CD4-positive, alpha-beta T cell (primary cell): ENCODE measurements at regions not wholly inside any gene's neighbourhood (a gene's known extent, or its start where the extent isn't known, plus 50 kb on each side); places are given as distances from the start of the nearest gene placed in this dataset.

Source experiments
- ATAC-seq: fragments of 200-7000 bp; cut with Tn5 transposase; one replicate; pipeline ENCODE4 v1.10.0; 2022; ENCODE audit warnings: mild to moderate bottlenecking; ENCODE audit not compliant: poor library complexity
- CTCF ChIA-PET: fragments of 350-600 bp; sonication (Branson Sonifier 250); formaldehyde crosslinking; loops from one replicate; lab custom pipeline; 2021; ENCODE audit warnings: antibody characterized with exemption, inconsistent platforms; lab: Charles Lee
- POLR2A ChIA-PET: fragments of 350-600 bp; sonication (Branson Sonifier 250); formaldehyde crosslinking; loops from one replicate; lab custom pipeline; 2021; ENCODE audit warnings: antibody characterized with exemption, inconsistent platforms; lab: Charles Lee
- DNase-seq, 14 experiments: peaks; one replicate each; pipeline ENCODE4 v3.0.0-alpha.2; 2013 to 2020; ENCODE audit warnings: mixed read lengths in 2 of 14
- H3K27ac ChIP-seq, 2 donors: one replicate each; pipeline versions ENCODE4 v1.5.1 to v1.7.0; 2013; ENCODE audit warnings: low read length in 2 of 2, low read depth in 1 of 2, mild to moderate bottlenecking in 1 of 2
- H3K27me3 ChIP-seq, 2 experiments: 1 replicate in 1 of 2; 2 replicates in 1 of 2; pipeline versions ENCODE4 v1.6.1 to v1.7.0; 2013; ENCODE audit warnings: low read length in 2 of 2, control low read depth in 1 of 2, mild to moderate bottlenecking in 1 of 2, moderate library complexity in 1 of 2; ENCODE audit not compliant: insufficient read depth in 2 of 2, control insufficient read depth in 1 of 2
- H3K36me3 ChIP-seq: one replicate; pipeline ENCODE4 v1.6.1; 2013; ENCODE audit warnings: low read length, control low read depth; ENCODE audit not compliant: insufficient read depth
- H3K4me1 ChIP-seq: one replicate; pipeline ENCODE4 v1.6.1; 2013; ENCODE audit warnings: low read length, control low read depth; ENCODE audit not compliant: insufficient read depth
- H3K4me3 ChIP-seq: one replicate; pipeline ENCODE4 v1.5.1; 2013; ENCODE audit warnings: mild to moderate bottlenecking, low read length, moderate library complexity
- H3K9me3 ChIP-seq, 2 experiments: 1 replicate in 1 of 2; 2 replicates in 1 of 2; pipeline versions ENCODE4 v1.6.1 to v1.7.0; 2013; ENCODE audit warnings: low read length in 2 of 2, mild to moderate bottlenecking in 2 of 2, control low read depth in 1 of 2, moderate library complexity in 1 of 2; ENCODE audit not compliant: control insufficient read depth in 1 of 2, insufficient read depth in 1 of 2
- H3K27ac Mint-ChIP-seq: one replicate; pipeline ENCODE4 v1.8.0; 2020; ENCODE audit warnings: mixed read lengths
- H3K27me3 Mint-ChIP-seq: one replicate; pipeline ENCODE4 v1.8.0; 2021; ENCODE audit warnings: mixed read lengths
- H3K36me3 Mint-ChIP-seq: one replicate; pipeline ENCODE4 v1.8.0; 2021; ENCODE audit warnings: low read depth, mixed read lengths
- H3K4me1 Mint-ChIP-seq: one replicate; pipeline ENCODE4 v1.8.0; 2021; ENCODE audit warnings: low read depth, mixed read lengths
- H3K4me3 Mint-ChIP-seq: one replicate; pipeline ENCODE4 v1.8.0; 2020; ENCODE audit warnings: mild to moderate bottlenecking, mixed read lengths
- H3K9me3 Mint-ChIP-seq: one replicate; pipeline ENCODE4 v1.8.0; 2020; ENCODE audit warnings: mixed read lengths
- intact Hi-C, 2 experiments: fragments of 100-400 bp; cut with DNase I in 1 of 2; cut with micrococcal nuclease in 1 of 2; formaldehyde crosslinking; loops; one replicate each; pipeline versions ENCODE4 v1.15.1 to v1.9.0; 2023 to 2025; cut with DNase I, micrococcal nuclease
- TF ChIP-seq, protein P1 (sequence below): fragments of 200-600 bp; IDR thresholded peaks from one replicate; pipeline ENCODE4 v1.8.0; 2022; ENCODE audit warnings: antibody characterized with exemption, mild to moderate bottlenecking

DNA sequence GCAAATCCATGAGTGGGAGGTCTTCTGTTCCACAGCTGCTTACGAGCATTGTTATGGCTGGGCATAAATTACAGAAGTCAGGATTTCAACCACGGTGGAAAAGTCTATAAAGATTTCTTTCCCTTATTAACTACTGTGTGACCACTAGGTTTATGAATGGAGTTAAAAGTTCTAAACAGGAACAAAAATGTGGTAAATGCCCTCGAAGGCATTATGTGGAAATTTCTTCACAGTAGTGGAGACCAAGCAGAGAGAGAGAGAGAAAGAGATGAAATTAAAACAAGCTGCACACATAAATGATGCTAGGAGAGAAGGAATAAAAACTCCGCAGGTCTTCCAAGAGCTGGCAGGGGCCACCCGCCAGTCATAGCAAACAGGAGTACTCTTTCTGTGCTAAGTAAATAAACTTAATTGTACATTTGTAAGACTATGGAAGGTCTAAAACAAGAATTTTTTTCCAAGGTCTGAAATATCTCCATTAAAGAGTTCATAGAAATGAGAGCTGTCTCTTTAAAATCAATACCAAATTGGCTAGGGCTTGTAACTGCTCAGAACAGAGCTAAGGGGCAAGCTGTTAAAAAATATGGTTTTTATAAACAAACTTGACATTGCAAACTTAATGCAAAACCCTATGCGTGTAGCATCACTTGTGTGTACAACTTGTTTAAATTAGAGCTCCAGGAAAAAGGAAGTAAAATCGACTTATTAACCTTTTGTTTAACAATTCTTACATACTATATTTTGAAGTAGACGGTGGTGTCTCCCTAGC, 438.2 kb downstream of the MEIS1 start:
- Histone ChIP-seq H3K27me3 (no peaks in the 10 kb centered on the region), H3K36me3 (no peaks in the 10 kb centered on the region), H3K27ac (no peak overlapping the region), H3K9me3 (no peaks in the 10 kb centered on the region), H3K4me3 (no peak overlapping the region), H3K4me1 (no peaks in the 10 kb centered on the region)
- TF ChIP-seq, protein P1, sequence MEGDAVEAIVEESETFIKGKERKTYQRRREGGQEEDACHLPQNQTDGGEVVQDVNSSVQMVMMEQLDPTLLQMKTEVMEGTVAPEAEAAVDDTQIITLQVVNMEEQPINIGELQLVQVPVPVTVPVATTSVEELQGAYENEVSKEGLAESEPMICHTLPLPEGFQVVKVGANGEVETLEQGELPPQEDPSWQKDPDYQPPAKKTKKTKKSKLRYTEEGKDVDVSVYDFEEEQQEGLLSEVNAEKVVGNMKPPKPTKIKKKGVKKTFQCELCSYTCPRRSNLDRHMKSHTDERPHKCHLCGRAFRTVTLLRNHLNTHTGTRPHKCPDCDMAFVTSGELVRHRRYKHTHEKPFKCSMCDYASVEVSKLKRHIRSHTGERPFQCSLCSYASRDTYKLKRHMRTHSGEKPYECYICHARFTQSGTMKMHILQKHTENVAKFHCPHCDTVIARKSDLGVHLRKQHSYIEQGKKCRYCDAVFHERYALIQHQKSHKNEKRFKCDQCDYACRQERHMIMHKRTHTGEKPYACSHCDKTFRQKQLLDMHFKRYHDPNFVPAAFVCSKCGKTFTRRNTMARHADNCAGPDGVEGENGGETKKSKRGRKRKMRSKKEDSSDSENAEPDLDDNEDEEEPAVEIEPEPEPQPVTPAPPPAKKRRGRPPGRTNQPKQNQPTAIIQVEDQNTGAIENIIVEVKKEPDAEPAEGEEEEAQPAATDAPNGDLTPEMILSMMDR = no peak
- POLR2A ChIA-PET = no interaction called here
- H3K36me3 Mint-ChIP-seq = no peaks in the 10 kb centered on the region
- H3K27me3 Mint-ChIP-seq = no peaks in the 10 kb centered on the region
- no peak overlapping the region for H3K4me3 Mint-ChIP-seq
- CTCF ChIA-PET = no interaction called here
- ATAC-seq (no peak), DNase-seq (no peak)
- peaks cover 11% of the 10 kb centered on the region for H3K9me3 Mint-ChIP-seq
- H3K27ac Mint-ChIP-seq = no peak overlapping the region
- intact Hi-C loops = no loop called here
- H3K4me1 Mint-ChIP-seq = no peaks in the 10 kb centered on the region

DNA sequence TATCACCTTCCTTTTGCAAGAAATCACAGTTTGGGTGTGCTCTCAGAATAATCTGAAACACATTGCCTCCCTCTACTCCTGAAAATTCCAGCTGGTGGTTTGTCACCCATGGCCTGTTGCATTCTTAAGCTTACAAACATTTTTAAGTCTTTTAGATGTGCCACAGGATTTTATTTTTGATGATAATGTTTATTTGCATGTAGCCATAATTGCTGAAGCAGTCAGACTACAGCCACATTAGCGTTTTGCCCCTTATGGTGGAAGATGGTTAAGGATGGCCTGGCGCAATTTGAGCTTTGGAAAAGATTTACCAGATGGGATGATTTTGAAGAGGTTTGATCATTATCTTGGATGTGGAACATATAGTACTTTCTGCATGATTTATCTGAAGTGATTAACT, 439.5 kb downstream of the MEIS1 start:
- TF ChIP-seq, protein P1 = no peak
- intact Hi-C loops = no loop called here
- CTCF ChIA-PET = no interaction called here
- ATAC-seq (no peak), DNase-seq (no peak)
- no peaks in the 10 kb centered on the region for H3K27me3 ChIP-seq
- POLR2A ChIA-PET = no interaction called here
- no peak overlapping the region for H3K4me3 Mint-ChIP-seq
- H3K9me3 Mint-ChIP-seq = peaks cover 7% of the 10 kb centered on the region
- H3K4me1 Mint-ChIP-seq = no peaks in the 10 kb centered on the region
- no peak overlapping the region for H3K4me3 ChIP-seq
- H3K27ac Mint-ChIP-seq = no peak overlapping the region
- H3K27me3 Mint-ChIP-seq = no peaks in the 10 kb centered on the region
- no peaks in the 10 kb centered on the region for H3K9me3 ChIP-seq
- H3K27ac ChIP-seq = no peak overlapping the region
- H3K36me3 Mint-ChIP-seq = no peaks in the 10 kb centered on the region
- H3K36me3 ChIP-seq = no peaks in the 10 kb centered on the region
- no peaks in the 10 kb centered on the region for H3K4me1 ChIP-seq

DNA sequence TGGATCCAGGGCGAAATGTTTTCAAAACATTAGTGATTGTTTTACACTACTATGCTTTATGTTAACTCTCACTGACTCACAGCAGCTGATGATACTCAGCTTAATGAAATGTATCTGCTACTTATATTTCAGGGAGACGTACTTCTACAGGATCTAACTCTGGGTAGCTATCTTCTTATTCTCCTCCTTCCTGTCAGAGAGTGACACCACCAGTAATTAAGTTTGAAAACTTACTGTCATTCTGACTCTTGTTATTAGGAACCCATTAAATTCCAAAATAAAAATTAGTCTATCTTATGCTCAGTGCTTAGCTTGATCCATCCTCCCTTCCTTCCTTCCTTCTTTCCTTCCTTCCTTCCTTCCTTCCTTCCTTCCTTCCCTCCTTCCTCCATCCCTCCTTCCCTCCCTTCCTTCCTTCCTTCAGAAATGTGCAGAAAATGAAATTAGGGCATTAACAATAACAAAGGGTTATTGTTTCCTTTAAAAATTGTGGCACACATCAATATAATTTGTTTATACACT, 441.1 kb downstream of the MEIS1 start:
- H3K9me3 ChIP-seq = no peaks in the 10 kb centered on the region
- Mint-ChIP-seq H3K27ac (no peak overlapping the region), H3K4me1 (no peaks in the 10 kb centered on the region), H3K36me3 (no peaks in the 10 kb centered on the region), H3K27me3 (no peaks in the 10 kb centered on the region), H3K4me3 (no peak overlapping the region), H3K9me3 (peaks cover 2% of the 10 kb centered on the region)
- H3K4me3 ChIP-seq = no peak overlapping the region
- CTCF ChIA-PET = no interaction called here
- DNase-seq = no peak
- no peak overlapping the region for H3K27ac ChIP-seq
- no peaks in the 10 kb centered on the region for H3K4me1 ChIP-seq
- POLR2A ChIA-PET = no interaction called here
- no peaks in the 10 kb centered on the region for H3K27me3 ChIP-seq
- no peaks in the 10 kb centered on the region for H3K36me3 ChIP-seq
- TF ChIP-seq, protein P1 = no peak
- intact Hi-C loops = no loop called here
- ATAC-seq = no peak
